Psoas muscle (tissue), 7 donors: ENCODE measurements at regions not wholly inside any gene's neighbourhood (a gene's known extent, or its start where the extent isn't known, plus 50 kb on each side); places are given as distances from the start of the nearest gene placed in this dataset.

ENCODE experiments used
- ATAC-seq, 4 donors: fragments of 200-7000 bp; cut with Tn5 transposase; one replicate each; pipeline ENCODE4 v1.9.1; 2020; ENCODE audit warnings: moderate library complexity in 3 of 4, mild to moderate bottlenecking in 2 of 4
- DNase-seq, 2 donors: peaks; one replicate each; pipeline ENCODE4 v3.0.0-alpha.2; 2020
- H3K27ac ChIP-seq: fragments of 200-600 bp; one replicate; pipeline ENCODE4 v1.8.0; 2022
- H3K27me3 ChIP-seq, 3 donors: fragments of 200-600 bp in 1 of 3; one replicate each; pipeline versions ENCODE4 v1.6.1 to v1.8.0; 2013 to 2022; ENCODE audit warnings: low read length in 2 of 3, mild to moderate bottlenecking in 2 of 3, moderate library complexity in 1 of 3; ENCODE audit not compliant: insufficient read depth in 3 of 3
- H3K36me3 ChIP-seq, 2 donors: fragments of 200-600 bp in 1 of 2; one replicate each; pipeline versions ENCODE4 v1.6.1 to v1.8.0; 2013 to 2022; ENCODE audit warnings: low read depth in 1 of 2, mild to moderate bottlenecking in 1 of 2, moderate library complexity in 1 of 2; ENCODE audit not compliant: insufficient read depth in 1 of 2
- H3K4me1 ChIP-seq: fragments of 200-600 bp; one replicate; pipeline ENCODE4 v1.8.0; 2022
- H3K4me3 ChIP-seq: fragments of 200-600 bp; one replicate; pipeline ENCODE4 v1.8.0; 2022; ENCODE audit warnings: mild to moderate bottlenecking
- H3K9me3 ChIP-seq: fragments of 200-600 bp; one replicate; pipeline ENCODE4 v1.8.0; 2022
- WGBS, 3 donors: extraction: QIAGEN DNeasy Blood & Tissue Kit; methylation state at CpG; one replicate each; pipeline versions ENCODE4 v1.1.6 to v1.1.7; 2013; 5-methylcytosine and 5-hydroxymethylcytosine counted together
- intact Hi-C, 2 donors: fragments of 100-400 bp; cut with DNase I; formaldehyde crosslinking; loops; one replicate each; pipeline versions ENCODE4 v1.11.0 to v1.14.2; 2022
- TF ChIP-seq, protein P1 (sequence below): fragments of 200-600 bp; IDR thresholded peaks from one replicate; pipeline ENCODE4 v1.8.0; 2022; ENCODE audit warnings: antibody characterized with exemption
- donor health status: healthy with polysubstance abuse.
- donor health status: DM: no; HTN: no; CAD: no; lungs with moderate emphysema.
- donor health status: Bipolar disorder and iron deficiency.
- donor health status: healthy.
- donor health status: DM: yes; HTN: yes; CAD: no.
- donor health status: DM: no; HTN: no; CAD: no.
- donor health status: DM: yes; HTN: yes; CAD: no.

DNA sequence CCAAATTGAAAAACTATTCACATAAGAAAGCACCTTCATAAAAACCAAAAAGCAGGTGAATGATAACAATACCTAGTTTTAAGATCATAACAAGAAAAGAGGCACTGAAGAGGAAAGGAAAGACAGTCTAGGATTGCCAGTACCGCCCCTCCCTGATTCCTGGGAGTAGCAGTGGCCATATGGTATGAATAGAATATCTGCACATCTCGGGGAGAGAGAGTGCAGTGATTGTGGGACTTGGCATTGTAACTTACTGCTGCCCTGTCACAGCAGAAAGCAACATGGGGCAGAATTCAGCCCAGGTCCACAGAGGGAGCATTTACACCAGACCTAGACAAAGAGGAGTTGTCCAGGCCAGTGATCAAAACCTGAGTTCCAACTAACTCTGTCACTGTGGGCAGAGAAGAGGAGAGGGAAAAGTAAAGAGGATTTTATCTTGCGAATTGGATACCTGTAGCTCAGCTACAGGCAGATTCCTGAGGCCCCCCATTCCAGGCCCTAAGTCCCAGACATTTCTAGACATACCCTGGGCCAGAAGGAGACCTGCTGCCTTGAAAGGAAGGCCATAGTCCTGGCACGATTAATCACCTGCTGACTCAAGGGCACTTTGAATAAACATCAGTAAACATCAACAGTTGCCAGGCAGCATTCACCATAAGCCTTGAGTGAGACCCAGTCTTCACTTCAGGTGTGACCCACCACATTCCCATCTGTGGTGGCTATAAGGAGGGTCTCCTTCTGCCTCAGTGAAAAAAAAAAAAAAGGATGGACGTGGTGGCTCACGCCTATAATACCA, 397.5 kb downstream of the TGFB2 start:
- Histone ChIP-seq H3K4me3 (no peak overlapping the region), H3K36me3 (no peaks in the 10 kb centered on the region), H3K27ac (no peak overlapping the region), H3K4me1 (no peaks in the 10 kb centered on the region), H3K27me3 (no peaks in the 10 kb centered on the region), H3K9me3 (no peaks in the 10 kb centered on the region)
- 89 to 95% (median 91%) methylated on average over 6 of the region's 6 CpGs for WGBS, 3 donors
- intact Hi-C loops: no loop called here
- no peak for ATAC-seq
- TF ChIP-seq, protein P1, sequence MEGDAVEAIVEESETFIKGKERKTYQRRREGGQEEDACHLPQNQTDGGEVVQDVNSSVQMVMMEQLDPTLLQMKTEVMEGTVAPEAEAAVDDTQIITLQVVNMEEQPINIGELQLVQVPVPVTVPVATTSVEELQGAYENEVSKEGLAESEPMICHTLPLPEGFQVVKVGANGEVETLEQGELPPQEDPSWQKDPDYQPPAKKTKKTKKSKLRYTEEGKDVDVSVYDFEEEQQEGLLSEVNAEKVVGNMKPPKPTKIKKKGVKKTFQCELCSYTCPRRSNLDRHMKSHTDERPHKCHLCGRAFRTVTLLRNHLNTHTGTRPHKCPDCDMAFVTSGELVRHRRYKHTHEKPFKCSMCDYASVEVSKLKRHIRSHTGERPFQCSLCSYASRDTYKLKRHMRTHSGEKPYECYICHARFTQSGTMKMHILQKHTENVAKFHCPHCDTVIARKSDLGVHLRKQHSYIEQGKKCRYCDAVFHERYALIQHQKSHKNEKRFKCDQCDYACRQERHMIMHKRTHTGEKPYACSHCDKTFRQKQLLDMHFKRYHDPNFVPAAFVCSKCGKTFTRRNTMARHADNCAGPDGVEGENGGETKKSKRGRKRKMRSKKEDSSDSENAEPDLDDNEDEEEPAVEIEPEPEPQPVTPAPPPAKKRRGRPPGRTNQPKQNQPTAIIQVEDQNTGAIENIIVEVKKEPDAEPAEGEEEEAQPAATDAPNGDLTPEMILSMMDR: no peak
- DNase-seq: no peak

DNA sequence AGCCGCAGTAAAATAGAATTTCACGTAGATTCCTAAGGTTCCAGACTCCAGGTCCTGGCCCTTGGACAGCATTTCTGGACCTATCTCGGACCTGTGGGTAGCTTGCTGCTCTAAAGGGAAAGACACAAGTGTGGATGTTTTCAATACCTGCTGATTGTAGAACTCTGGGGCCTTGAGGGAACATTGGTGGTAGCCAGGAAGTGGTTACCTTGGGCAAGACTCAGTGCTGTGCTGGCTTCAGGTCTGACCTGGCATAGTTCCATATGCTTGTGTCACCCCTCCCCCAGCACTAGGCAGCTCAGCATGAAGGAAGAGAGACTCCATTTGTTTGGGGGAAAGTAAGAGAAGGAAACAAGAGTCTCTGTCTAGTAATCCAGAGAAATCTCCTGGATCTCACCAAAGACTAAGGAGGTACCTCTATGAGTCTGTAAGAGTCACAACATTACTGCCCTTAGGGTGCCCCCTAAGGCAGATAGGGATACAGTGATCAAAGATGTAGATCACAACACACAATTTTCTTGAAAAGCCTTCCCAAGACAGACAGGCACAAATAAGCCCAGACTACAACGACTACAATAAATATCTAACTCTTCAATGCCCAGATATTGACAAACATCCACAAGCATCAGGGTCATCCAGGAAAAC, 398.8 kb downstream of the TGFB2 start:
- Histone ChIP-seq H3K36me3 (no peaks in the 10 kb centered on the region), H3K4me3 (no peak overlapping the region), H3K4me1 (no peaks in the 10 kb centered on the region), H3K9me3 (no peaks in the 10 kb centered on the region), H3K27me3 (no peaks in the 10 kb centered on the region), H3K27ac (no peak overlapping the region)
- WGBS, 3 donors: 96% methylated on average over 4 of the region's 4 CpGs
- TF ChIP-seq, protein P1: no peak
- ATAC-seq: no peak
- intact Hi-C loops: no loop called here
- no peak for DNase-seq

DNA sequence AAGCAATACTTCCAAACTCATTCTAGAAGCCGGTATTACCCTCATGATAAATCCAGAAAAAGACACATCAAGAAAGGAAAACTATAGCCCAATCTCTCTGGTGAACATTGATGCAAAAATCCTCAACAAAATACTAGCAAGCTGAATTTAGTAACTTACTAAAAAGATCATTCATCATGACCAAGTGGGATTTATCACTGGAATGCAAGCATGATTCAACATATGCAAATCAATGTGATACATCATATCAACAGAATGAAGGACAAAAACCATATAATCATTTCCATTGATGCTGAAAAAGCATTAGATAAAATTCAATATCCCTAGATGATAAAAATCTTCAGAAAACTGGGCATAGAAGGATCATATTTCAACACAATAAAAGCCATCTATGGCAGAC, 402.9 kb downstream of the TGFB2 start:
- H3K4me1 ChIP-seq: no peaks in the 10 kb centered on the region
- intact Hi-C loops: no loop called here
- no peaks in the 10 kb centered on the region for H3K9me3 ChIP-seq
- H3K36me3 ChIP-seq: no peaks in the 10 kb centered on the region
- H3K27ac ChIP-seq: no peak overlapping the region
- 92 to 100% (median 100%) methylated on average over 1 of the region's 1 CpG for WGBS, 3 donors
- no peak for ATAC-seq
- DNase-seq: no peak
- no peak overlapping the region for H3K4me3 ChIP-seq
- H3K27me3 ChIP-seq: no peaks in the 10 kb centered on the region
- TF ChIP-seq, protein P1: no peak

DNA sequence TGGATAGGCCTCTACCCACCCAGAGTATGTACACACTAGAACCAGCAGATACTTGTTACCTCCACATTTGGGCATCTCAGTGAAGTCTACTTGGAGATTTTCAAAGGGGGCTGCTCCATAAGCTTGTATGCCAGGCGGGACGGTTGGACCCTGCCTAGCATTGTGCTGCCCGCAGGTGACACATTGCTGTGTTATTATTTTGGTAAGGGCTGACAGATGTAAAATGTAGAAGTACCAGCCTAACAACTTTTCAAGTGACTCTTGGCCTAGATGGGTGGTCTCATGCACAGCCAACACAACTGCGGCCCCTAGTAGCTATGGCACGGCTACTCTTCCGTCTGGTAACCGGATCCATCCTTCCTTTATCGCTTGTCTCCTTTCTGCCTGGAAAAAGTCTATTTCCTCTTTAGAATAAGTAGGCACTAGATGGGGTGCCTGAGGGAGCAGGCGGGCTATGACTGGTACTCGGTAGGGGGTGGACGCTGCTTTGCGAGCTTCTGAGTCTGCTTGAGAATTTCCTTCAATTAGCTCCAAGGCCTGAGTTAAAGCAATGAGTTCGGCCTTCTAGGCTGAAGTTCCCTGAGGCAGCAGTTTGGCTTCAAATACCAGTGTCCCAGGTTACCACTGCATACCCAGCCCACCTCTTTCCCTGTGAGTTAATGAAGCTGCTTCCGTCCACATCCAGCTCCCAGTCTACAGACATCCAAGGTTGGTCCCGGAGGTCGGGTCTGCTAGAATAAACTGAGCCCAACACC, 405.3 kb downstream of the TGFB2 start:
- WGBS, 3 donors: 96 to 97% (median 96%) methylated on average over 16 of the region's 16 CpGs
- Histone ChIP-seq H3K9me3 (no peaks in the 10 kb centered on the region), H3K27me3 (no peaks in the 10 kb centered on the region), H3K36me3 (no peaks in the 10 kb centered on the region), H3K27ac (no peak overlapping the region), H3K4me3 (no peak overlapping the region), H3K4me1 (no peaks in the 10 kb centered on the region)
- DNase-seq: no peak
- intact Hi-C loops: no loop called here
- TF ChIP-seq, protein P1: no peak
- ATAC-seq: no peak
